ENCODE measurements at regions not wholly inside any gene's neighbourhood (a gene's known extent, or its start where the extent isn't known, plus 50 kb on each side); places are given as distances from the start of the nearest gene placed in this dataset.
"Not testable (repeated sequence)": the region's sequence is repeated elsewhere in the genome, so short reads cannot be mapped to it uniquely, and the experiment has no call there.

DNA sequence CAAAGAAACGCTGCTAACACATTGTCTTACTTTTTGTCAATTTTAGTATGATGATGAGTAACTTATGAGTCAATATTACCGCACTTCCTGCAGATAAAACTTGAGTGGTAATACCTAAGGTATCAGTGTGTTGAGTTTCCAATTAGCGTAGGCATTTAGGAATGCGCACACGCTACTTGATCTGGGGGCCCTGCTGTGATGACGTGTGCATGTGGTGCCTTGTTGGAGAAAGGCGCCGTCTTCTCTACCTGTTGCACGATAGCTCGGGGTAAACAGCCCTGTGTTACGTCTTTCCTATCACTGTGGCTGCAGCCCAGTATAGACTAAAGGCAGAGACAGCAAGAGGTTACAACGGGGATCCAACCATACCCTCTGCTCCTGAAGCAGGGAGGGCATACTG lies 476.8 kb upstream of the ADARB2 start:
- DNase-seq = no peak

DNA sequence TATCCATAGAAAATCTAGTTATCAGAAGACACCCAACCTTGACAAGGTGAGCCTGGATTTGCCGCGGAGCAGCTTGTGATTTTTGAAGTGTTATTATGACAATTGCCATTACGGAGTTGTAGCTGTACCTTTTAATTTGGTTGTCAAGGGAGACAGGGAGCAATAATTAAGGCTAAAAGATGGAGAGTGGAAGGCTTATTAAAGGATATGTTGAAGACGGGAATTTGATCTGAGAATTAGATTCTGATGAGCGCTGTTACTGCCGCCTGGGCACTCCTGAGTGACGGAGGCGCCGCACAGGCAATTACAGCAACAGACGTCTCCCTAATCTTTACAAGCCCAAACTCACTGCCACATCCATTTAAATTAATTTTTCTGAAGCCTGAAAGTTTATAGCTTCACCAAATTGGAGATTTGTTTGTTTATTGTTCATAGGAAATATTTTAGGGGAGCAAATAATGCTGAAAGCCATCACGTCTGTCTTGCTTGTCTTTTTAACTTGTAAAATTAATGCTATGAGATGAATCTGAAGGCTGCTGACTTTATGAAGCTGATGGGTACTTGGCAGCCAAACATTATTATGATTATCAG lies 475.0 kb upstream of the ADARB2 start:
- DNase-seq = no peak

GRCh38 chr10:2210088-2210487 lies 472.8 kb upstream of the ADARB2 start:
- no peak for DNase-seq

DNA sequence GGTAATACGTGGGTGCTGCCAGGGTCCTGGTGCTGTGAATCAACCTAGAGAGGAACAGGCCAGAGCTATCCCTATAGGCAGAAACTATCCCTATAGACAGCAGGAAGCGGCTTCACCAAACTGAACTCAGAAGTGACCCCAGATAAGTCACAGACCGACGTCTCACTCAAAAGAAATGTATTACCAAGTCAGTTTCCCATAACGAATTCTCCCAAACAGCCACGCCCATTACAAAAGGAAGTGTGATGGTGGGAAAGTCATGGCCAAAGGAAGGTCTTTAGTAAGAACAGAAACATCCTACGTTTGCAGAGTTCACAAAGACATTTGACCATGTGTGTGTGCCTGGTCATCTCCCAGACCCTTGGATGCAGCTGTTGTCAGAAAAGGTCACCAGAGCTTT lies 470.8 kb upstream of the ADARB2 start:
- no peak for DNase-seq

DNA sequence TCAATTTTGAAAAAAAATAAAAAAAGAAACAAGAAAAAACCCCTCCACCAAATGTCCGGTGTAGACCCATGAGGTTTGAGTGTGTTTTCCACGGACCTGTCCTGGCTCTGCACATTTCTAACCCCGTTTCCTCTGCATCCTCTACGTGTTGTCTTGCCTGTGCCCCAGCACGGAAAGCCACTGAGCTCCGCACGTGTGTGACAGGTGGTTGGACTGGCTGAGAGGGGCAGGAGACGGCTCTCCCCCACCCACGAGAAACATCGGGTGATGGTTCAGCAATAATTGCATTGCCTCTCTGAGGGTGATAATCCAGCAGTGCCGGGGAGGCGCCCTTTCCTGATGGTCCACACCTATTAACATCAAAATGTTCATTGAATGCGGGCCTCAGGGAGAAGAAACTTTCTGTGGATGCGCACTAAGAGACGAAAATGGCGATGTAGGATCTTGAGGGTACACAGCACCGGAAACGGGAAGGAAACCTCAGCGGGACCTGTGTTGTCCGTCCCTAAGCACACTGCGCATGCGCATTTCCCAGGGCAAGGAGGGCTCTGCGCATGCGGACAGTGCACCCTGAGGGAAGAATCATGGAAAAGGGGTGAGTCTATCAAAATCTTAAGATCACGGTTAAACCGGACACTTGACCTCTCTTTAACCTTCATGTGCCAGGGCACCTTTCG lies 470.1 kb upstream of the ADARB2 start:
- DNase-seq = no peak

GRCh38 chr10:2205406-2205805 lies 468.1 kb upstream of the ADARB2 start:
- DNase-seq = no peak

- DNase-seq = no peak
Measured at GRCh38 chr10:2202401-2202800, 465.1 kb upstream of the ADARB2 start.

GRCh38 chr10:2201534-2202099 lies 464.3 kb upstream of the ADARB2 start:
- no peak for DNase-seq

GRCh38 chr10:2197663-2198062 lies 460.3 kb upstream of the ADARB2 start:
- no peak for DNase-seq

DNA sequence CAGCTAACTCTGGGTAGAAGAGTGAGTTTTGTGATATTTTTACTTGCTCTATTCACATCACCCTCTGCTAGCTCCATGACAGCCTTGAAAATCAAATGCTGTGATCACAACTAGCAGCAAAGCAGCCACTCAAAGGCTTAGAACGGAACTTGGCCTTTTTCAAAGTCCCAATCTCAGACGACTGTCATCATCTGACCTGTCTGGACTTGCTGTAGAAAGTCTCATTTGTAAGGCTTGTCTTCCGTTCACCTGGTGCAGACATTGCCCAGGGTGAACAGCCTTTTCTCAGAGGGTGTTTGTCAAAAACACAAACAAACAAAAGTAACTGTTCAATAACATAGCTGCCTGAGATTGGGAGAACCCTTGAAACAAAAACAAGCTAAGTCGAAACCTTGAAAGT lies 458.9 kb upstream of the ADARB2 start:
- DNase-seq = no peak

DNA sequence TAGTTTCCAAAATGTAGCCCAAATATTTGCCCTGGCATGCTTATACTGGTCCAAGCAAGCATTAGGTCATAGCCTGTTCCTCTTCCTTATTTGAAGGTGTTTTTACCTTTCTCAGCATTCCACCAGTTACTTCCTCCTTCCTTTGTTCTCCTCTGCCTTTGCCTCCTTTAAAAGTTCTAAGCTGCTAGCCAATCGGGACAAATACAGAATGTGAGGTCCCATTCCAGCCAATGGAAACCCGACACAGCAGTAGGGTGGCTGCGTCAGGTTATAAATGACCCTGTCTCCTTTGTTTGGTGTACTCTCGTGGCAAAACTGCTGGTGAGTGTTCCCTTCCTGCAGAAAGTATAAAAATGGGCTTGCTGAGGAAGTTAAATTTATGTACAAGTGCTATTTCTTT lies 452.0 kb upstream of the ADARB2 start:
- not testable (repeated sequence) for DNase-seq

DNA sequence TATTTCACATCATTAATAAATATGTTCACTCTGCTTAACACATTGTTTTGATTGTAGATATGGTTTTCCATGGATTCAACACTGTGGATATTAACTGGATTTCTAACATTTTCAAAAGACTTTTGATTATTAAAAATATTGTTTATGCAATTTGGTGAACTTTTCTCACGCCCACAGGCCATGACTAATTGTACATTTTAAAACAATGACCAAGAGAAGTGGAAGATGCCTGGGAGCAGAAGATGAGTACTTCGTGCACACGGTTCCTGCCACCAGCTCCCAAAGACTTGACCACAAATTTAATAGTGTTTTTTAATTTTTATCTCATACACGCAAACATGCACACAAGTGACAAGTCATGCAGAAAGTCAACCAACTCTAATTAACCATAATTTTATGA lies 451.0 kb upstream of the ADARB2 start:
- no peak for DNase-seq

DNA sequence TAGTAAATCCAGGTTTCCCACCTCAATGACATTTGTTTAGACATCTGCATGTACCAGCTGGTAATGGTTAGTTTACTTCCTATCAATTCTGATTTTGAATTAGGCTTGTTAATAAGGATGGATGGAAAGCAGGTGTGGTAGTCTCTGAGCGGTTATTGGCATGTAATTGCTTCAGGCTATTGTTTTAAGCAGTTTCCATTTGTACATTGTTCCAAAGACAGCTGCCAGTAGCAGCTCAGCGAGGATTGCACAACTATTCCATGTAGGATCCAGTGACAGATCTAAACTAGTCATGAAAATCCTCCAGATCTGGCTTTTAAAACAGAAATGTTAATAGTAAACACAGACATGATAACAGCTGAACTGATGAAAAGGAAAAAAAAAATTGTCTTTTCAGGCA lies 436.0 kb upstream of the ADARB2 start:
- DNase-seq = no peak

GRCh38 chr10:2165771-2166460 lies 428.6 kb upstream of the ADARB2 start:
- no peak for DNase-seq

- DNase-seq = no peak
Measured at GRCh38 chr10:2150288-2150687, 413.0 kb upstream of the ADARB2 start.

DNA sequence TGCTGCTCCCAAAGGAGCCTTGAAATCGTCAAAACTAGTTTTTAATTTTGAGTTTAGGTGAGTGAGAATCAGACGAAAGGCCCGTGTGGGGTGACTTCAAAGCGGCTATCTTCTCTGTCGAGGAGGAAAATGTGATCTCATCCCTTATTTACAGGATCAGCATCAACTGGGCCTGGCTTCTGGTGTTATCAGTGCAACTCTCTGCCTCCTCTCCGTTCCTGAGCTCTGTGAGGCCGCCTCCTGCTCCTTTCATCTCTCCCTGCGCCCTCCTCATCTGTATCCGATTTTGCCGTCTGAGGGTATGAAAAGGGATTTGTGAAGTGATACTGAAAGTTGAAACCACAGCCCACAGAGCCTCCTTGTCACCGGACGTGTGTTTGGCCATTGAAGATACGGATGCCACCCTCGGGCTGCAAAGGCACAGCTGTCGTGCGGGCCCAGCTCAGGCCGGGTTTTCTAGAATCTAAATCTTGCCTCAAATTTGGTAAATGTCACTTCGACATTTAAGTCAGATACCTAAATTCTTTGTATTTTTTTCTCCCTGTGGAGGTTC lies 408.7 kb upstream of the ADARB2 start:
- no peak for DNase-seq

DNA sequence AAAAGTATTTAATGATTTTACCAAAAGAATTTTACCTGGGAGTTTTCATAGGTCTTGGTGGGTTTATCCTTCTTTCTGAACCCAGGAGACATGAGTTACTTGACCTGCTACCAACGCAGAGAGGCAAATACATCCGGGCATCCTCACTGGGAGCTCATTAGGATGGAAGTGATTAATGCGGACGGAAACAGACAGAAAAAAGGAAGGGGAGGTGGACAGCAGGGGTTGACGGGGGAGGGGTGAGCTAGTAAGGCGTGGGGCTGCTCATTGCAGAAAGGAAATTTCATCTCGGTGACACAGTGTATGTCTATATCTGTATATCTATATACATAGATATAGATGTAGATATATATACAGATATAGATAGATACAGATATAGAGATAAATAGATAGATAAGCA lies 408.2 kb upstream of the ADARB2 start:
- DNase-seq = no peak

DNA sequence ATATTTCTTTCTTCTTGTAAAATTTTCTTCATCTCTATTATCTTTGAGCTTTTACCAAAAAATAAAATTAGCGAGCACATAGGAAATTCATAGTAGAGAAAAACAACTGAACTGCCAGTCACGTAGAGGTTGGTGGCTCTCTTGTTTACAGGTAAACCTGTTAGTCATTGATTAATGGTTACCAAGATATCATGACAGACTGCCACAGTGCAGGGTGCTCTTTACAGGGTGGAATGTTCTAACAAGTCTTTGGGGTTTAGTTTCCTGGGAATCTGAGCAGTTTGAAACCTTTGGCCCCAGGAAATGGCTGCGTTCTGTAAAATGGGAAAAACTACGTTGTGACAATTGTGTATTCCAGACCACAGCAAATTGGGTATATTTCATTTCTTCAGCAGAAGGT lies 407.3 kb upstream of the ADARB2 start:
- no peak for DNase-seq

DNA sequence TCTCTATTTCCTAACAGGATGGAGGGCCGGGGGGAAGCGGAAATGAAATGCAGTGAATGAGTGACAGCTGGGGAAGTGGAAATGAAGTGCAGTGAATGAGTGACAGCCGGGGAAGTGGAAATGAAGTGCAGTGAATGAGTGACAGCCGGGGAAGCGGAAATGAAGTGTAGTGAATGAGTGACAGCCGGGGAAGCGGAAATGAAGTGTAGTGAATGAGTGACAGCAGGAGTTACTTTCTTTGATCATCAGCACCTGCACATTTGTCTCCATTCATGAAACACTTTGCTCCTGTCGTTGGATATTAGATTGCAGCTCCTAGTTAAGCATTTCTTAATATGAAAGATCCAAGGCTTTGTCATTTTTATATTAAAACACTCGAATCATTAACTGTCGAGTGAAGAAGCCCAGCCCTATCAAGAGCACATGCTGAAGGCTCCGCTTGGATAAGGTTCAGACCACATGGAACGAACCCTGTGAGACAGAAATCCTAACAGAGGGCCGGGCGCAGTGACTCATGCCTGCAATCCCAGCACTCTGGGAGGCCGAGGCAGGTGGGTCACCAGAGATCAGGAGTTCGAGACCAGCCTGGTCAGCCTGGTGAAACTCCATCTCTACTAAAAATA lies 406.0 kb upstream of the ADARB2 start:
- no peak for DNase-seq

DNA sequence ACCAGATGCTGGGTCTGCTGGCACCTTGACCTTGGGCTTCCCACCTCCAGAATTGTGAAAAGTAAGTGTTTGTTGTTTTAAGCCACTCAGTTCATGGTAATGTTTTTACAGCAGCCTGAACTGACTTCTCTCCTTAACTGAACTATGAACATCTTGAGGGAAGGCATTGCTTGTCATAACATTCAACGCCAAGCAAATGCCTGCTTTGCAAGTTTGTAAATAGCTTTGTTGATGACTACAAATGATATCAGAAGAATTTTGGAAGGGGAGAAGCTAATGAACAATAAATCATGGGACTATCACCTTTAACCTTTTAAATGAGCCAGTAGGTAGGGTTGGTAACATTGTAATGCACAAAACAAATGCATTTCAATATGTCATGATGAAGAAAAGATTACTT lies 402.4 kb upstream of the ADARB2 start:
- no peak for DNase-seq

- no peak for DNase-seq
Measured at GRCh38 chr10:2137549-2138174, 400.3 kb upstream of the ADARB2 start.

DNA sequence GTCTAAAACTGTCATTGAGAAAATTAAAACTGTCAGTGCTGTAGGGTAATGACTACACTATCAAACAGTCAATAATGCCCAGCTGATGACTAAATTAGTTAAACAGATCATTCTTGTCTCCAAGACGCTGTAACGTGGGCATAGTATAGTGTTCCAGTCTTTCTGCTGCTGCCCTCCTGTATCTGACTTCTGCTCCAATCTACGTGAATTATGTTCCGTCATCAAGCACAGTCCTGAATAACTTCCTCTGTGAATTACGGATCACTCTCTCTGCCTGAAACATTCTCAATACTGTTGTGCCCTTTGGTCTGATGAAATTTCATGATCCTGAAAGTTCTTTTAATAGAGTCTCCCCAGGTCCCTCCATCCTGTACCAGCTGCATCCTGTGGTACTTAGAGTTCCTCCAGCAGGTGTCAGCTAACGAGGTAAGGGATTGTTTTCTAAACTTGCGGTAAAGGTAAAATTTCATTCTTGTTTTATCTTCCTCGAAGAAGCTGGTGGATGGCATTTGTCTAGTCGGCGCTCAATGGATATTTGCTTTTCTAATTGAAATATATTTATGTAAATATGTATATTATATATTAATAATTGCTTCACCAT lies 393.5 kb upstream of the ADARB2 start:
- no peak for DNase-seq

DNA sequence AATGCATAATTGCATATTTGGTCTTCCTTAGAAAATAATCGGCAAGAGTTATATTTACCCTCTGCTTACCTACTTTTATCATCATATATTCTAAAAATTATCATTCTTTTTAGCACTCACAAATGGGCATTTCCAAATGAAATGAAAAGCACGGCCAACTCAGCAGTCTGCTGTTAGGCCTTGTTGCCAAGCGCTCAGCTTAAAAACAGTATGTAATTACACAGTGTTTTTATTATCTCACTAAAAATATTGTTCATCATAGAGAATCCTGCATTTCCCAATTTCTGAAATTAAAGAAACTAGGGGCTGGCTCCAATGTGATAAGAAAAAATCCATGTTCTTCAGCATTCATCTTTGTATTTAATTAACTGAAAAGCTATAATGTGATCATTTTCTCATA lies 391.7 kb upstream of the ADARB2 start:
- no peak for DNase-seq

Measured in activated effector memory CD4-positive, alpha-beta T cell treated with Interleukin-2 at 50 U/mL for 16 hours (primary cell).